HEK293 (cell line): ENCODE measurements at regions not wholly inside any gene's neighbourhood (a gene's known extent, or its start where the extent isn't known, plus 50 kb on each side); places are given as distances from the start of the nearest gene placed in this dataset.

Experiments used
- CTCF ChIA-PET: fragments of 350-600 bp; formaldehyde crosslinking; extraction: SDS; loops from one replicate; lab custom pipeline; 2021; ENCODE audit warnings: antibody characterized with exemption; lab: Yijun Ruan, JAX
- POLR2A ChIA-PET: fragments of 300-600 bp; formaldehyde crosslinking; extraction: SDS; loops from one replicate; lab custom pipeline; 2020; ENCODE audit warnings: antibody characterized with exemption, inconsistent platforms; lab: Yijun Ruan, JAX
- H3K27ac ChIP-seq: fragments of 200-500 bp; sonication (Bioruptor generic); 2 replicates; pipeline ENCODE4 v1.5.1; 2014; ENCODE audit warnings: low read depth, low read length, control low read depth, inconsistent platforms; ENCODE audit errors: extremely low read depth
- H3K36me3 ChIP-seq, 2 experiments: fragments of 200-500 bp in 1 of 2; sonication (Bioruptor generic) in 1 of 2; 1 replicate in 1 of 2; 2 replicates in 1 of 2; pipeline ENCODE4 v1.5.1; 2014 to 2017; ENCODE audit warnings: inconsistent platforms in 2 of 2, low read length in 2 of 2; ENCODE audit not compliant: control insufficient read depth in 2 of 2, insufficient read depth in 1 of 2
- H3K4me1 ChIP-seq: fragments of 200-500 bp; sonication (Bioruptor generic); 2 replicates; pipeline ENCODE4 v1.5.1; 2014; ENCODE audit warnings: mild to moderate bottlenecking, low read length, inconsistent platforms; ENCODE audit not compliant: control insufficient read depth, insufficient read depth
- H3K4me3 ChIP-seq: 2 replicates; pipeline ENCODE4 v1.5.1; 2011; ENCODE audit warnings: low read depth, mild to moderate bottlenecking, control low read depth, low read length, moderate library complexity
- H3K9me3 ChIP-seq: fragments of 200-500 bp; sonication (Bioruptor generic); 2 replicates; pipeline ENCODE4 v1.5.1; 2014; ENCODE audit warnings: low read depth, low read length, inconsistent platforms; ENCODE audit not compliant: control insufficient read depth, insufficient read depth
- GLI4 ChIP-seq: fragments of 450-650 bp; formaldehyde crosslinking; IDR thresholded peaks from 2 replicates; pipeline ENCODE4 v1.5.1; 2016; ENCODE audit warnings: missing biosample characterization, missing genetic modification characterization
- HOXD13 ChIP-seq: sonication (generic); formaldehyde crosslinking; IDR thresholded peaks from 2 replicates; pipeline ENCODE4 v1.8.0; 2022; ENCODE audit warnings: missing genetic modification reagents, borderline replicate concordance
- KLF7 ChIP-seq: fragments of 450-650 bp; formaldehyde crosslinking; IDR thresholded peaks from 2 replicates; pipeline ENCODE4 v1.5.1; 2016; ENCODE audit warnings: missing biosample characterization, missing genetic modification characterization, borderline replicate concordance
- PRDM1 ChIP-seq: fragments of 450-650 bp; formaldehyde crosslinking; IDR thresholded peaks from 2 replicates; pipeline ENCODE4; 2016; ENCODE audit warnings: missing biosample characterization, missing genetic modification characterization
- SP3 ChIP-seq: fragments of 450-650 bp; formaldehyde crosslinking; IDR thresholded peaks from 2 replicates; pipeline ENCODE4 v1.5.1; 2016; ENCODE audit warnings: missing biosample characterization, missing genetic modification characterization
- YY2 ChIP-seq: fragments of 450-650 bp; formaldehyde crosslinking; IDR thresholded peaks from 2 replicates; pipeline ENCODE4 v1.5.1; 2016; ENCODE audit warnings: missing biosample characterization, missing genetic modification characterization
- ZBTB7A ChIP-seq: fragments of 450-650 bp; formaldehyde crosslinking; IDR thresholded peaks from 2 replicates; pipeline ENCODE4 v1.5.1; 2016; ENCODE audit warnings: low read depth, missing biosample characterization, missing genetic modification characterization
- ZFHX2 ChIP-seq: fragments of 450-650 bp; formaldehyde crosslinking; conservative IDR thresholded peaks from 2 replicates; pipeline ENCODE4 v1.5.1; 2016; ENCODE audit warnings: missing biosample characterization, missing genetic modification characterization
- ZNF157 ChIP-seq: fragments of 450-650 bp; formaldehyde crosslinking; IDR thresholded peaks from 2 replicates; pipeline ENCODE4 v1.5.1; 2016; ENCODE audit warnings: missing biosample characterization, missing genetic modification characterization
- ZNF16 ChIP-seq: fragments of 450-650 bp; formaldehyde crosslinking; IDR thresholded peaks from 2 replicates; pipeline ENCODE4 v1.5.1; 2016; ENCODE audit warnings: low read depth, missing biosample characterization, missing genetic modification characterization
- ZNF174 ChIP-seq: fragments of 450-650 bp; formaldehyde crosslinking; IDR thresholded peaks from 2 replicates; pipeline ENCODE4 v1.5.0; 2017; ENCODE audit warnings: missing biosample characterization, mild to moderate bottlenecking, missing genetic modification characterization
- ZNF214 ChIP-seq: fragments of 450-650 bp; formaldehyde crosslinking; IDR thresholded peaks from 2 replicates; pipeline ENCODE4 v1.5.1; 2017; ENCODE audit warnings: missing biosample characterization, mild to moderate bottlenecking, missing genetic modification characterization, borderline replicate concordance
- ZNF221 ChIP-seq: fragments of 450-650 bp; formaldehyde crosslinking; IDR thresholded peaks from 2 replicates; pipeline ENCODE4 v1.5.1; 2017; ENCODE audit warnings: missing biosample characterization, missing genetic modification characterization, borderline replicate concordance
- ZNF239 ChIP-seq: fragments of 450-650 bp; formaldehyde crosslinking; IDR thresholded peaks from 2 replicates; pipeline ENCODE4 v1.5.1; 2016; ENCODE audit warnings: missing biosample characterization, missing genetic modification characterization
- ZNF266 ChIP-seq: fragments of 450-650 bp; formaldehyde crosslinking; IDR thresholded peaks from 2 replicates; pipeline ENCODE4 v1.5.1; 2016; ENCODE audit warnings: missing biosample characterization, missing genetic modification characterization, low read depth
- ZNF311 ChIP-seq: fragments of 450-650 bp; formaldehyde crosslinking; IDR thresholded peaks from 2 replicates; pipeline ENCODE4 v1.5.1; 2017; ENCODE audit warnings: missing biosample characterization, missing genetic modification characterization, borderline replicate concordance
- ZNF514 ChIP-seq: fragments of 450-650 bp; formaldehyde crosslinking; IDR thresholded peaks from 2 replicates; pipeline ENCODE4 v1.5.1; 2016; ENCODE audit warnings: missing biosample characterization, missing genetic modification characterization
- ZNF610 ChIP-seq: fragments of 450-650 bp; formaldehyde crosslinking; IDR thresholded peaks from 2 replicates; pipeline ENCODE4 v1.5.1; 2016; ENCODE audit warnings: missing biosample characterization, missing genetic modification characterization, borderline replicate concordance
- ZNF664 ChIP-seq: fragments of 450-650 bp; formaldehyde crosslinking; IDR thresholded peaks from 2 replicates; pipeline ENCODE4 v1.5.1; 2016; ENCODE audit warnings: missing biosample characterization, missing genetic modification characterization
- ZNF768 ChIP-seq: fragments of 450-650 bp; formaldehyde crosslinking; IDR thresholded peaks from 2 replicates; pipeline ENCODE4 v1.5.1; 2018; ENCODE audit warnings: missing biosample characterization, mild to moderate bottlenecking, missing genetic modification characterization
- ZSCAN23 ChIP-seq: fragments of 450-650 bp; formaldehyde crosslinking; IDR thresholded peaks from 2 replicates; pipeline ENCODE4 v1.5.1; 2016; ENCODE audit warnings: missing biosample characterization, missing genetic modification characterization
- TF ChIP-seq, protein P1 (sequence below): fragments of 450-650 bp; formaldehyde crosslinking; IDR thresholded peaks from 2 replicates; pipeline ENCODE4 v1.5.1; 2016; ENCODE audit warnings: missing biosample characterization, missing genetic modification characterization
- TF ChIP-seq, protein P2 (sequence below): fragments of 450-650 bp; formaldehyde crosslinking; IDR thresholded peaks from 2 replicates; pipeline ENCODE4 v1.5.1; 2016; ENCODE audit warnings: missing biosample characterization, missing genetic modification characterization
- TF ChIP-seq, protein P3 (sequence below): fragments of 450-650 bp; formaldehyde crosslinking; IDR thresholded peaks from 2 replicates; pipeline ENCODE4 v1.5.1; 2017; ENCODE audit warnings: missing biosample characterization, missing genetic modification characterization

GRCh38 chr12:98406378-98406777 is 109.0 kb upstream of the TMPO start (continued):
- TF ChIP-seq ZNF16 (tag by site-specific recombination) (no peak), ZBTB7A (tag by site-specific recombination) (no peak), ZNF664 (tag by site-specific recombination) (no peak), ZNF768 (tag by site-specific recombination) (no peak), ZNF610 (no peak), ZNF174 (tag by site-specific recombination) (no peak)
- TF ChIP-seq, protein P1, sequence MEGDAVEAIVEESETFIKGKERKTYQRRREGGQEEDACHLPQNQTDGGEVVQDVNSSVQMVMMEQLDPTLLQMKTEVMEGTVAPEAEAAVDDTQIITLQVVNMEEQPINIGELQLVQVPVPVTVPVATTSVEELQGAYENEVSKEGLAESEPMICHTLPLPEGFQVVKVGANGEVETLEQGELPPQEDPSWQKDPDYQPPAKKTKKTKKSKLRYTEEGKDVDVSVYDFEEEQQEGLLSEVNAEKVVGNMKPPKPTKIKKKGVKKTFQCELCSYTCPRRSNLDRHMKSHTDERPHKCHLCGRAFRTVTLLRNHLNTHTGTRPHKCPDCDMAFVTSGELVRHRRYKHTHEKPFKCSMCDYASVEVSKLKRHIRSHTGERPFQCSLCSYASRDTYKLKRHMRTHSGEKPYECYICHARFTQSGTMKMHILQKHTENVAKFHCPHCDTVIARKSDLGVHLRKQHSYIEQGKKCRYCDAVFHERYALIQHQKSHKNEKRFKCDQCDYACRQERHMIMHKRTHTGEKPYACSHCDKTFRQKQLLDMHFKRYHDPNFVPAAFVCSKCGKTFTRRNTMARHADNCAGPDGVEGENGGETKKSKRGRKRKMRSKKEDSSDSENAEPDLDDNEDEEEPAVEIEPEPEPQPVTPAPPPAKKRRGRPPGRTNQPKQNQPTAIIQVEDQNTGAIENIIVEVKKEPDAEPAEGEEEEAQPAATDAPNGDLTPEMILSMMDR (tag by site-specific recombination) = no peak
- TF ChIP-seq, protein P2, sequence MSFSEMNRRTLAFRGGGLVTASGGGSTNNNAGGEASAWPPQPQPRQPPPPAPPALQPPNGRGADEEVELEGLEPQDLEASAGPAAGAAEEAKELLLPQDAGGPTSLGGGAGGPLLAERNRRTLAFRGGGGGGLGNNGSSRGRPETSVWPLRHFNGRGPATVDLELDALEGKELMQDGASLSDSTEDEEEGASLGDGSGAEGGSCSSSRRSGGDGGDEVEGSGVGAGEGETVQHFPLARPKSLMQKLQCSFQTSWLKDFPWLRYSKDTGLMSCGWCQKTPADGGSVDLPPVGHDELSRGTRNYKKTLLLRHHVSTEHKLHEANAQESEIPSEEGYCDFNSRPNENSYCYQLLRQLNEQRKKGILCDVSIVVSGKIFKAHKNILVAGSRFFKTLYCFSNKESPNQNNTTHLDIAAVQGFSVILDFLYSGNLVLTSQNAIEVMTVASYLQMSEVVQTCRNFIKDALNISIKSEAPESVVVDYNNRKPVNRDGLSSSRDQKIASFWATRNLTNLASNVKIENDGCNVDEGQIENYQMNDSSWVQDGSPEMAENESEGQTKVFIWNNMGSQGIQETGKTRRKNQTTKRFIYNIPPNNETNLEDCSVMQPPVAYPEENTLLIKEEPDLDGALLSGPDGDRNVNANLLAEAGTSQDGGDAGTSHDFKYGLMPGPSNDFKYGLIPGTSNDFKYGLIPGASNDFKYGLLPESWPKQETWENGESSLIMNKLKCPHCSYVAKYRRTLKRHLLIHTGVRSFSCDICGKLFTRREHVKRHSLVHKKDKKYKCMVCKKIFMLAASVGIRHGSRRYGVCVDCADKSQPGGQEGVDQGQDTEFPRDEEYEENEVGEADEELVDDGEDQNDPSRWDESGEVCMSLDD = no peak

DNA sequence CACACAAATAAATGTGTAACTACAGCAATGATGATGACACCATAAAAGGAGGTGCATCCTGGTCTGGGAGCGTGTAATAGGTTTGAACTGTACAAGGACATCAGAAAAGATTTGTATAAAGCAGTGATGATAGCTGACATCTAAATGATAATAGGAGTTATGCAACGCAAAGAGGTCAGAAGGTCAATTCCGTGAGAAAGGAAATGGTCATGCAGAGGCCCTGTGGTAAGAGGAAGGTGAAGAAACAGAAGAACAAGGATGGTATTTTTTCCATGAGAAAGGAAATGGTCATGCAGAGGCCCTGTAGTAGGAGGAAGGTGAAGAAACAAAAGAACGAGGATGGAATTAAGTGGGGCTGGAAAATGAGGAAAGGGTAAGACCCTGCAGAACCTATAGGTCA is 106.7 kb upstream of the TMPO start:
- CTCF ChIA-PET = interaction anchor here (0.6 kb wide), 1 partner anchor 1703 kb away, joined by 3 read pairs; no protein-coding TSS in a partner anchor

DNA sequence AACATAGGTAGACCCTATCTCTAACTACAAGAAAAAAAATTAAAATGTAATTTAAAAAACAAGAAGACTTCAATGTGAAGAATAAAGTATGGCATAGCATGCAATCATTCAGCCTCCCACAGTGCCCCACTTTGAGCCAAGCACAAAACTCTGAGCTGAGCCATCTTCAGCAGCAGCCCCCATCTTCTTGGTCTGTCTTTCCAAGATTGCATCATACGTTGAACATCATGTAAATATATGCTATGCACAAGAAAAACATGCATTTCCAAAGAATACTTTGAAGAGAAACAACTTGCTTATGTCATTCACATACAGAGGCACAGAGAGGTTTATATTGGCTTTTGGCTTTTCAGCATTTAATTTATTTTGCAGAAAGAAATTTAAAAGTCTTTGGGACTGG is 105.8 kb upstream of the TMPO start:
- TF ChIP-seq ZNF157 (tag by site-specific recombination) (no peak), HOXD13 (CRISPR knock-in tag) (no peak)
- TF ChIP-seq, protein P3, sequence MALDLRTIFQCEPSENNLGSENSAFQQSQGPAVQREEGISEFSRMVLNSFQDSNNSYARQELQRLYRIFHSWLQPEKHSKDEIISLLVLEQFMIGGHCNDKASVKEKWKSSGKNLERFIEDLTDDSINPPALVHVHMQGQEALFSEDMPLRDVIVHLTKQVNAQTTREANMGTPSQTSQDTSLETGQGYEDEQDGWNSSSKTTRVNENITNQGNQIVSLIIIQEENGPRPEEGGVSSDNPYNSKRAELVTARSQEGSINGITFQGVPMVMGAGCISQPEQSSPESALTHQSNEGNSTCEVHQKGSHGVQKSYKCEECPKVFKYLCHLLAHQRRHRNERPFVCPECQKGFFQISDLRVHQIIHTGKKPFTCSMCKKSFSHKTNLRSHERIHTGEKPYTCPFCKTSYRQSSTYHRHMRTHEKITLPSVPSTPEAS (tag by site-specific recombination) = no peak
- TF ChIP-seq, all 188 proteins: peak for 0
- Histone ChIP-seq H3K4me3 (no peak overlapping the region), H3K9me3 (no peaks in the 10 kb centered on the region), H3K27ac (no peak overlapping the region), H3K36me3 (no peaks in the 10 kb centered on the region), H3K4me1 (no peaks in the 10 kb centered on the region)
- ChIA-PET POLR2A (no interaction called here), CTCF (no interaction called here)

More for the DNA sequence above, 106.7 kb upstream of the TMPO start:
- H3K4me3 ChIP-seq = no peak overlapping the region
- no peak overlapping the region for H3K27ac ChIP-seq
- TF ChIP-seq ZNF239 (tag by site-specific recombination) (no peak), ZNF214 (no peak), PRDM1 (no peak), ZNF266 (tag by site-specific recombination) (no peak), ZFHX2 (tag by site-specific recombination) (no peak), ZNF514 (tag by site-specific recombination) (no peak), ZNF221 (tag by site-specific recombination) (no peak), SP3 (tag by site-specific recombination) (no peak), KLF7 (no peak), ZNF311 (tag by site-specific recombination) (no peak), YY2 (tag by site-specific recombination) (no peak), GLI4 (tag by site-specific recombination) (no peak), ZSCAN23 (tag by site-specific recombination) (no peak)
- no peaks in the 10 kb centered on the region for H3K9me3 ChIP-seq
- POLR2A ChIA-PET = no interaction called here
- H3K4me1 ChIP-seq = no peaks in the 10 kb centered on the region
- no peaks in the 10 kb centered on the region for H3K36me3 ChIP-seq
